Astrocyte (in vitro differentiated cells and primary cell): ENCODE measurements at regions not wholly inside any gene's neighbourhood (a gene's known extent, or its start where the extent isn't known, plus 50 kb on each side); places are given as distances from the start of the nearest gene placed in this dataset.

Source experiments
- CTCF ChIP-seq: IDR thresholded peaks from 2 replicates; pipeline ENCODE4 v1.5.1; 2011; ENCODE audit warnings: low read depth, mild to moderate bottlenecking, inconsistent platforms, low read length, moderate library complexity; ENCODE audit not compliant: insufficient read depth
- EZH2 ChIP-seq: IDR thresholded peaks from 2 replicates; pipeline ENCODE4 v1.6.1; 2012; ENCODE audit warnings: mild to moderate bottlenecking, low read length, inconsistent platforms; ENCODE audit not compliant: insufficient read depth

DNA sequence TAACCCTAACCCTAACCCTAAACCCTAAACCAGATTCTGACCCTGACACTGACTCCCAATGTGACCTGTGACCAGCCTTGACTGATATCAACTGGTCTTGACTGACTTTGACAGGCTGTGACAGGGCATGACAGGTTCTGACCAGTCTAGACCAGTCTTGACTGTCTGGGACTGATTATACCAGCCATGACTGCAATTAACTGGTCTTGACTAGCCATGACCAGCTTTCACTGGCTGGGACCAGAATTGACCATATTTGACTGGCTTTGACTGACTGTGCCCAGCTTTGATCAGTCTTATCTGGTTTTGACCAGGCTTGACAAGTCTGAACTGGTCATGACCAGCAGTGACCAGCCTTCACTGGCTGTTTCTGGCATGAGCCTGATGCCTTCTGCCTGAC, 95.5 kb downstream of the BMP15 start:
- no peak for TF ChIP-seq CTCF
- TF ChIP-seq EZH2: no peak
